ENCODE measurements at regions not wholly inside any gene's neighbourhood (a gene's known extent, or its start where the extent isn't known, plus 50 kb on each side); places are given as distances from the start of the nearest gene placed in this dataset.

- TF ChIP-seq CTCF (conservative IDR thresholded peaks at IDR 0.05 in 1 of 2, IDR thresholded peaks at IDR 0.05 in 1 of 2; ENCODE audit: low read depth in 1 of 2, low read length in 2 of 2) = no peak
- TF ChIP-seq EZH2 (IDR thresholded peaks at IDR 0.05; ENCODE audit: low read length, missing control alignments) = no peak
Observed at GRCh38 chr7:156051884-156052283, 239.6 kb upstream of the SHH start.
